Mucosa of descending colon (tissue), 3 donors: ENCODE measurements at regions not wholly inside any gene's neighbourhood (a gene's known extent, or its start where the extent isn't known, plus 50 kb on each side); places are given as distances from the start of the nearest gene placed in this dataset.
"Not testable (repeated sequence)": the region's sequence is repeated elsewhere in the genome, so short reads cannot be mapped to it uniquely, and the experiment has no call there.

ENCODE experiments used
- ATAC-seq: fragments of 200-7000 bp; cut with Tn5 transposase; one replicate; pipeline ENCODE4 v1.9.1; 2020; ENCODE audit warnings: mild to moderate bottlenecking, moderate library complexity
- DNase-seq, 3 donors: peaks; one replicate each; pipeline ENCODE4 v3.0.0-alpha.2; 2020
- H3K36me3 ChIP-seq: fragments of 200-600 bp; one replicate; pipeline ENCODE4 v1.8.0; 2021; ENCODE audit warnings: low read depth, mild to moderate bottlenecking
- H3K4me1 ChIP-seq: fragments of 200-600 bp; one replicate; pipeline ENCODE4 v1.8.0; 2021; ENCODE audit warnings: low read depth, mild to moderate bottlenecking
- H3K4me3 ChIP-seq: fragments of 200-600 bp; one replicate; pipeline ENCODE4 v1.8.0; 2021; ENCODE audit warnings: mild to moderate bottlenecking
- H3K9me3 ChIP-seq: fragments of 200-600 bp; one replicate; pipeline ENCODE4 v1.8.0; 2021; ENCODE audit warnings: mild to moderate bottlenecking
- CTCF ChIP-seq: fragments of 200-600 bp; IDR thresholded peaks from one replicate; pipeline ENCODE4 v1.8.0; 2022; ENCODE audit warnings: antibody characterized with exemption, mild to moderate bottlenecking
- intact Hi-C, 2 donors: fragments of 100-400 bp; cut with DNase I in 1 of 2; cut with micrococcal nuclease in 1 of 2; formaldehyde crosslinking; loops; one replicate each; pipeline versions ENCODE4 v1.11.0 to v1.11.1; 2022; cut with DNase I, micrococcal nuclease
- donor health status: DM: no; HTN: no; CAD: no; lungs with moderate emphysema.
- donor health status: DM: no; HTN: no; CAD: no.
- donor health status: DM: no; HTN: yes; CAD: no.

GRCh38 chr3:69688400-69688799 is 50.9 kb upstream of the MITF start:
- Histone ChIP-seq H3K9me3 (no peaks in the 10 kb centered on the region), H3K36me3 (no peaks in the 10 kb centered on the region), H3K4me3 (no peak overlapping the region), H3K4me1 (no peaks in the 10 kb centered on the region)
- no peak for TF ChIP-seq CTCF
- ATAC-seq (no peak), DNase-seq (no peak)
- intact Hi-C loops = no loop called here

DNA sequence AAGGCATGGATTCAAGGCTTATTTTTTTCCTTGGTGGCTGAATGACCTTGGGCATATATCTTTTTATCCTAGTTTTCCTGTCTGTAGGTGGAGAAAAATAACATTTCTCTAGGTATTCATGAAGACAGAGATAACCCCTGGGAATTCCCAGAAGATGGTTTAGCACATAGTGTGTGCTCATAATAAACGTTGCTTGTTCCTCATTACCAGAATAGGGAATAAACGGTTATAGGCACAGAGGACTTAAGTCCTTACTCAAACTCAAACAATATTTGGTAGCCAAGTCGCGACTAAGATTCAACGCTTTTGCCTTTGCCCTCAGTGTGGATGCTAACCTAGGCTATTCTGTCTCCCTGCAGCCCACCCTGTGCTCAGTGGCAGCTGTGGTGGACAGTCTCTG is 51.6 kb upstream of the MITF start:
- no peaks in the 10 kb centered on the region for H3K9me3 ChIP-seq
- ATAC-seq = no peak
- no peaks in the 10 kb centered on the region for H3K36me3 ChIP-seq
- intact Hi-C loops = no loop called here
- DNase-seq = no peak
- no peak overlapping the region for H3K4me3 ChIP-seq
- no peak for TF ChIP-seq CTCF
- no peaks in the 10 kb centered on the region for H3K4me1 ChIP-seq

GRCh38 chr3:69686056-69686455 is 53.2 kb upstream of the MITF start:
- Histone ChIP-seq H3K36me3 (no peaks in the 10 kb centered on the region), H3K9me3 (no peaks in the 10 kb centered on the region), H3K4me1 (no peaks in the 10 kb centered on the region), H3K4me3 (no peak overlapping the region)
- ATAC-seq = no peak
- intact Hi-C loops = no loop called here
- no peak for TF ChIP-seq CTCF
- no peak for DNase-seq

DNA sequence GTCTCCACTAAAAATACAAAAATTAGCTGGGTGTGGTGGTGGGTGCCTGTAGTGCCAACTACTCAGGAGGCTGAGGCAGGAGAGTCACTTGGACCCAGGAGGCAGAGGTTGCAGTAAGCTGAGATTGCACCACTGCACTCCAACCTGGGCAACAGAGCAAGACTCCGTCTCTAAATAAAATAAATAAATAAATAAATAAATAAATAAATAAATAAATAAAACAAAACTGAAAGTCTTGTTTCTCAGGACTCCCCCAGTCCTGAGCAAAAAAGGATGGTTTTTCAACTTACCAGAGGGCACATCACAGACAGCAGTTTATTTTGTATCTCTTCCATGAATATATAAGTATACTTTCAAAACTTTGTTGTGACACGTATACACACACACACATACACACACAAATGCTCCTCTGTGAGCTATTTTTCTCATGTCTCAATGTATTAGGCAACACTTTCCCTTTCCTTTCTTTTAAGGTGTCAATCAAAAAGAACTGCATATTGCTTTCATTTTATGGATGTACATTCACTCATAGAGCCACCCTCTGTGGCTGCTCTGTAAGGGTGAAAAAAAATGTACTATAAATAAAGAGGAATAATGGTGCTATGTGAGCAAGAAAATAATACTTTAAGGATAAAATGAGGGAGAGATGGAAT is 54.8 kb upstream of the MITF start:
- H3K4me1 ChIP-seq = no peaks in the 10 kb centered on the region
- no peak for ATAC-seq
- no peak overlapping the region for H3K4me3 ChIP-seq
- intact Hi-C loops = no loop called here
- H3K9me3 ChIP-seq = no peaks in the 10 kb centered on the region
- no peak for TF ChIP-seq CTCF
- no peak for DNase-seq
- H3K36me3 ChIP-seq = no peaks in the 10 kb centered on the region

DNA sequence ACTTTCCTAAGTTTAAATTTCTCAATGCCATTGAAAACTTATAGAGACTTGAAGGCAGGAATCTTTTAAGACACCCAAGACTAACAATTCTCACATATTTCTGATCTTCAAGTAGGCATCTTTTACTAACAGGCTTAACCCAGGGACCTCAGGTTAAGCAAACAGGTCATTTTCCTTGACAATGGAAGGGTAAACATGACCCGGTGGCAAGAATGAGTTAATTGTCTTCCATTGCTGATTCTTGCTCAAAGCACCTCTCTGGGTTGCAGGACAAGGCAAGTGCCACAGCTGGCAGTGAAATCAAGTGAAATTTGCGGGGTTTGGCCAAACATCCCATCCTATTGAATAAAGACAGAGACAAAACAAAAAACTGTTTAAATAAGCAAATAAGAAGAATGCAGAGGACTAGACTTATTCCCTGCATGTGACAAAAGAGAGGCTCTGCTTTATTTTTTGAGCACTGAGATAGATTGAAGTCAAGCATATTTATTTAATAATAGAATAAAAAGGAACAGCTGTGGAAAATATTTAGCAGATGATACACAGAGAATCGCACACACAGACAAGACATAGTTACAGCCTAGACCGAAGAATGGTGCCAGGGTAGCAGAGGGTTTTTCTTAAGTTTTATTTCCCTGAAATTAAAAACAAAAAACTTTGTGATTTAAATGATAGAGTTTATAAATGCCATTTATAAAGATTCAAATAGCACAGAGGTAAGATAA is 56.0 kb upstream of the MITF start:
- intact Hi-C loops = no loop called here
- ATAC-seq (no peak), DNase-seq (no peak)

DNA sequence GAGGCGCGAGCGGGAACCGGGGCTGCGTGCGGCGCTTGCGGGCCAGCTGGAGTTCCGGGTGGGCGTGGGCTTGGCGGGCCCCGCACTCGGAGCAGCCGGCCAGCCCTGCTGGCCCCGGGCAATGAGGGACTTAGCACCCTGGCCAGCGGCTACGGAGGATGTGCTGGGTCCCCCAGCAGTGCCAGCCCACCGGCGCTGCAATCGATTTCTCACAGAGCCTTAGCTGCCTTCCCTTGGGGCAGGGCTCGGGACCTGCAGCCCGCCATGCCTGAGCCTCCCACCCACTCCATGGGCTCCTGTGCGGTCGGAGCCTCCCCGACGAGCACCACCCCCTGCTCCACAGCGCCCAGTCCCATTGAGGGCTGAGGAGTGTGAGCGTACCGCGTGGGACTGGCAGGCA is 61.8 kb upstream of the MITF start:
- not testable (repeated sequence) for H3K36me3 ChIP-seq, H3K4me1 ChIP-seq, H3K9me3 ChIP-seq, DNase-seq, H3K4me3 ChIP-seq, ATAC-seq
- intact Hi-C loops = loop anchor here in 1 of 2 donors (10.0 kb wide), 1 partner anchor 513 kb away; no protein-coding TSS in a partner anchor

More for the DNA sequence above, 56.0 kb upstream of the MITF start:
- Histone ChIP-seq H3K9me3 (no peaks in the 10 kb centered on the region), H3K4me1 (no peaks in the 10 kb centered on the region), H3K4me3 (no peak overlapping the region), H3K36me3 (no peaks in the 10 kb centered on the region)
- TF ChIP-seq CTCF = no peak
